ENCODE measurements at regions not wholly inside any gene's neighbourhood (a gene's known extent, or its start where the extent isn't known, plus 50 kb on each side); places are given as distances from the start of the nearest gene placed in this dataset.

- no peaks in the 10 kb centered on the region for H3K36me3 ChIP-seq
- no peak overlapping the region for H3K27ac ChIP-seq
- no peaks in the 10 kb centered on the region for H3K27me3 ChIP-seq
- no peaks in the 10 kb centered on the region for H3K4me1 ChIP-seq (ENCODE audit: control insufficient read depth in 1 of 2, insufficient read depth in 1 of 2, low read depth in 1 of 2, low read length in 1 of 2)
- no peaks in the 10 kb centered on the region for H3K9me3 ChIP-seq
- H3K4me3 ChIP-seq (ENCODE audit: low read depth in 1 of 2, low read length in 1 of 2) = no peak overlapping the region
- no peak for TF ChIP-seq CTCF (IDR thresholded peaks at IDR 0.05)
Observed at GRCh38 chr7:153036396-153037063, 277.0 kb downstream of the ACTR3B start.

GRCh38 chr7:153043440-153043839, 283.9 kb downstream of the ACTR3B start:
- no peak overlapping the region for H3K27ac ChIP-seq
- TF ChIP-seq CTCF (IDR thresholded peaks at IDR 0.05) = no peak

GRCh38 chr7:153044981-153045380, 285.4 kb downstream of the ACTR3B start:
- Histone ChIP-seq H3K36me3 (no peaks in the 10 kb centered on the region), H3K27me3 (no peaks in the 10 kb centered on the region), H3K27ac (no peak overlapping the region)

More at GRCh38 chr7:153043440-153043839, 283.9 kb downstream of the ACTR3B start:
- Histone ChIP-seq H3K4me3 (ENCODE audit: low read depth in 1 of 2, low read length in 1 of 2) (no peak overlapping the region), H3K36me3 (no peaks in the 10 kb centered on the region), H3K27me3 (no peaks in the 10 kb centered on the region), H3K4me1 (ENCODE audit: control insufficient read depth in 1 of 2, insufficient read depth in 1 of 2, low read depth in 1 of 2, low read length in 1 of 2) (no peaks in the 10 kb centered on the region), H3K9me3 (no peaks in the 10 kb centered on the region)

GRCh38 chr7:153047079-153047959, 287.8 kb downstream of the ACTR3B start:
- TF ChIP-seq CTCF (IDR thresholded peaks at IDR 0.05) = no peak

More at GRCh38 chr7:153044981-153045380, 285.4 kb downstream of the ACTR3B start:
- TF ChIP-seq CTCF (IDR thresholded peaks at IDR 0.05) = no peak
- Histone ChIP-seq H3K4me1 (ENCODE audit: control insufficient read depth in 1 of 2, insufficient read depth in 1 of 2, low read depth in 1 of 2, low read length in 1 of 2) (no peaks in the 10 kb centered on the region), H3K9me3 (no peaks in the 10 kb centered on the region), H3K4me3 (ENCODE audit: low read depth in 1 of 2, low read length in 1 of 2) (no peak overlapping the region)

GRCh38 chr7:153052206-153052605, 292.7 kb downstream of the ACTR3B start:
- Histone ChIP-seq H3K4me1 (ENCODE audit: control insufficient read depth in 1 of 2, insufficient read depth in 1 of 2, low read depth in 1 of 2, low read length in 1 of 2) (no peaks in the 10 kb centered on the region), H3K4me3 (ENCODE audit: low read depth in 1 of 2, low read length in 1 of 2) (no peak overlapping the region), H3K27ac (no peak overlapping the region), H3K27me3 (no peaks in the 10 kb centered on the region), H3K9me3 (no peaks in the 10 kb centered on the region), H3K36me3 (no peaks in the 10 kb centered on the region)
- no peak for TF ChIP-seq CTCF (IDR thresholded peaks at IDR 0.05)

More at GRCh38 chr7:153047079-153047959, 287.8 kb downstream of the ACTR3B start:
- Histone ChIP-seq H3K27me3 (no peaks in the 10 kb centered on the region), H3K4me1 (ENCODE audit: control insufficient read depth in 1 of 2, insufficient read depth in 1 of 2, low read depth in 1 of 2, low read length in 1 of 2) (no peaks in the 10 kb centered on the region), H3K9me3 (no peaks in the 10 kb centered on the region), H3K27ac (no peak overlapping the region), H3K36me3 (no peaks in the 10 kb centered on the region), H3K4me3 (ENCODE audit: low read depth in 1 of 2, low read length in 1 of 2) (no peak overlapping the region)

Data from neutrophil (primary cell).